Activated CD4-positive, alpha-beta memory T cell treated with anti-CD3 and anti-CD28 coated beads, Interleukin-2, amount 10 ng/mL, durations not matched to agents 7 days and 5 days (primary cell): ENCODE measurements at regions not wholly inside any gene's neighbourhood (a gene's known extent, or its start where the extent isn't known, plus 50 kb on each side); places are given as distances from the start of the nearest gene placed in this dataset.
"Not testable (repeated sequence)": the region's sequence is repeated elsewhere in the genome, so short reads cannot be mapped to it uniquely, and the experiment has no call there.

Source experiments
- CTCF ChIA-PET: fragments of 350-600 bp; sonication (Branson Sonifier 250); formaldehyde crosslinking; loops from one replicate; lab custom pipeline; 2021; ENCODE audit warnings: antibody characterized with exemption, inconsistent platforms; lab: Charles Lee
- POLR2A ChIA-PET: fragments of 350-600 bp; sonication (Branson Sonifier 250); formaldehyde crosslinking; loops from one replicate; lab custom pipeline; 2021; ENCODE audit warnings: antibody characterized with exemption; lab: Charles Lee
- DNase-seq: peaks from one replicate; pipeline ENCODE4 v3.0.0-alpha.2; 2020
- H3K27ac Mint-ChIP-seq: one replicate; pipeline ENCODE4 v1.8.0; 2021; ENCODE audit warnings: mild to moderate bottlenecking, mixed read lengths
- H3K27me3 Mint-ChIP-seq: one replicate; pipeline ENCODE4 v1.8.0; 2021; ENCODE audit warnings: mixed read lengths
- H3K36me3 Mint-ChIP-seq: one replicate; pipeline ENCODE4 v1.8.0; 2021; ENCODE audit warnings: low read depth, mixed read lengths
- H3K4me1 Mint-ChIP-seq: one replicate; pipeline ENCODE4 v1.8.0; 2021; ENCODE audit warnings: mixed read lengths
- H3K4me3 Mint-ChIP-seq: one replicate; pipeline ENCODE4 v1.8.0; 2021; ENCODE audit warnings: mild to moderate bottlenecking, mixed read lengths
- H3K9me3 Mint-ChIP-seq: one replicate; pipeline ENCODE4 v1.8.0; 2021; ENCODE audit warnings: mixed read lengths

- Mint-ChIP-seq H3K9me3 (no peaks in the 10 kb centered on the region), H3K27me3 (no peaks in the 10 kb centered on the region), H3K36me3 (no peaks in the 10 kb centered on the region), H3K4me3 (no peak overlapping the region), H3K4me1 (no peaks in the 10 kb centered on the region), H3K27ac (no peak overlapping the region)
- ChIA-PET POLR2A (no interaction called here), CTCF (no interaction called here)
- no peak for DNase-seq
Observed at GRCh38 chrX:140297273-140297672, 207.6 kb downstream of the SOX3 start.

GRCh38 chrX:140292961-140293360, 211.9 kb downstream of the SOX3 start:
- Mint-ChIP-seq H3K36me3 (no peaks in the 10 kb centered on the region), H3K4me3 (no peak overlapping the region), H3K27me3 (no peaks in the 10 kb centered on the region), H3K9me3 (no peaks in the 10 kb centered on the region), H3K27ac (no peak overlapping the region), H3K4me1 (no peaks in the 10 kb centered on the region)
- no peak for DNase-seq
- CTCF ChIA-PET: no interaction called here
- POLR2A ChIA-PET: no interaction called here

GRCh38 chrX:140292188-140292587, 212.7 kb downstream of the SOX3 start:
- no peak overlapping the region for H3K27ac Mint-ChIP-seq
- H3K4me1 Mint-ChIP-seq: no peaks in the 10 kb centered on the region
- DNase-seq: no peak
- POLR2A ChIA-PET: no interaction called here
- CTCF ChIA-PET: no interaction called here
- H3K4me3 Mint-ChIP-seq: no peak overlapping the region
- H3K27me3 Mint-ChIP-seq: no peaks in the 10 kb centered on the region
- H3K36me3 Mint-ChIP-seq: no peaks in the 10 kb centered on the region
- no peaks in the 10 kb centered on the region for H3K9me3 Mint-ChIP-seq

GRCh38 chrX:140274811-140275525, 229.9 kb downstream of the SOX3 start:
- Mint-ChIP-seq H3K27ac (no peak overlapping the region), H3K27me3 (no peaks in the 10 kb centered on the region), H3K9me3 (no peaks in the 10 kb centered on the region), H3K4me1 (no peaks in the 10 kb centered on the region), H3K36me3 (no peaks in the 10 kb centered on the region), H3K4me3 (no peak overlapping the region)
- ChIA-PET POLR2A (no interaction called here), CTCF (no interaction called here)
- no peak for DNase-seq

- ChIA-PET POLR2A (no interaction called here), CTCF (no interaction called here)
- H3K9me3 Mint-ChIP-seq: no peaks in the 10 kb centered on the region
- H3K36me3 Mint-ChIP-seq: no peaks in the 10 kb centered on the region
- H3K4me3 Mint-ChIP-seq: no peak overlapping the region
- H3K4me1 Mint-ChIP-seq: no peaks in the 10 kb centered on the region
- no peak for DNase-seq
- no peak overlapping the region for H3K27ac Mint-ChIP-seq
- no peaks in the 10 kb centered on the region for H3K27me3 Mint-ChIP-seq
Observed at GRCh38 chrX:140273921-140274320, 230.9 kb downstream of the SOX3 start.

GRCh38 chrX:140250391-140250790, 254.5 kb downstream of the SOX3 start:
- no peaks in the 10 kb centered on the region for H3K9me3 Mint-ChIP-seq
- no peaks in the 10 kb centered on the region for H3K27me3 Mint-ChIP-seq
- H3K4me3 Mint-ChIP-seq: no peak overlapping the region
- DNase-seq: no peak
- CTCF ChIA-PET: no interaction called here
- no peaks in the 10 kb centered on the region for H3K4me1 Mint-ChIP-seq
- H3K36me3 Mint-ChIP-seq: no peaks in the 10 kb centered on the region
- no peak overlapping the region for H3K27ac Mint-ChIP-seq
- POLR2A ChIA-PET: no interaction called here

- CTCF ChIA-PET: no interaction called here
- no peak overlapping the region for H3K27ac Mint-ChIP-seq
- no peaks in the 10 kb centered on the region for H3K27me3 Mint-ChIP-seq
Observed at GRCh38 chrX:140249088-140249487, 255.8 kb downstream of the SOX3 start.

GRCh38 chrX:140229191-140229590, 263.9 kb upstream of the CXorf66 start:
- no peak for DNase-seq
- no peak overlapping the region for H3K27ac Mint-ChIP-seq
- POLR2A ChIA-PET: no interaction called here

More at GRCh38 chrX:140249088-140249487, 255.8 kb downstream of the SOX3 start:
- Mint-ChIP-seq H3K36me3 (no peaks in the 10 kb centered on the region), H3K9me3 (no peaks in the 10 kb centered on the region), H3K4me1 (no peaks in the 10 kb centered on the region), H3K4me3 (no peak overlapping the region)
- POLR2A ChIA-PET: no interaction called here
- DNase-seq: no peak

GRCh38 chrX:140226037-140226436, 260.7 kb upstream of the CXorf66 start:
- CTCF ChIA-PET, H3K9me3 Mint-ChIP-seq, H3K27ac Mint-ChIP-seq, H3K4me1 Mint-ChIP-seq, H3K27me3 Mint-ChIP-seq, DNase-seq, H3K36me3 Mint-ChIP-seq, POLR2A ChIA-PET, H3K4me3 Mint-ChIP-seq: not testable (repeated sequence)

More at GRCh38 chrX:140229191-140229590, 263.9 kb upstream of the CXorf66 start:
- Mint-ChIP-seq H3K27me3 (no peaks in the 10 kb centered on the region), H3K4me1 (no peaks in the 10 kb centered on the region), H3K9me3 (no peaks in the 10 kb centered on the region), H3K36me3 (no peaks in the 10 kb centered on the region), H3K4me3 (no peak overlapping the region)
- CTCF ChIA-PET: no interaction called here

- H3K4me3 Mint-ChIP-seq, DNase-seq, POLR2A ChIA-PET: not testable (repeated sequence)
Observed at GRCh38 chrX:140215894-140216293, 250.6 kb upstream of the CXorf66 start.

GRCh38 chrX:140214518-140214917, 249.2 kb upstream of the CXorf66 start:
- CTCF ChIA-PET, H3K27me3 Mint-ChIP-seq, H3K4me3 Mint-ChIP-seq, H3K4me1 Mint-ChIP-seq, H3K9me3 Mint-ChIP-seq, DNase-seq, H3K27ac Mint-ChIP-seq, H3K36me3 Mint-ChIP-seq, POLR2A ChIA-PET: not testable (repeated sequence)

More at GRCh38 chrX:140215894-140216293, 250.6 kb upstream of the CXorf66 start:
- H3K27ac Mint-ChIP-seq, H3K27me3 Mint-ChIP-seq, H3K9me3 Mint-ChIP-seq, H3K4me1 Mint-ChIP-seq, H3K36me3 Mint-ChIP-seq, CTCF ChIA-PET: not testable (repeated sequence)

GRCh38 chrX:140206657-140207056, 241.3 kb upstream of the CXorf66 start:
- H3K27me3 Mint-ChIP-seq: no peaks in the 10 kb centered on the region

GRCh38 chrX:140190441-140191108, 225.3 kb upstream of the CXorf66 start:
- no peak for DNase-seq
- H3K27ac Mint-ChIP-seq: no peak overlapping the region
- no peaks in the 10 kb centered on the region for H3K4me1 Mint-ChIP-seq
- ChIA-PET POLR2A (no interaction called here), CTCF (no interaction called here)
- H3K36me3 Mint-ChIP-seq: no peaks in the 10 kb centered on the region
- H3K9me3 Mint-ChIP-seq: no peaks in the 10 kb centered on the region
- H3K4me3 Mint-ChIP-seq: no peak overlapping the region
- no peaks in the 10 kb centered on the region for H3K27me3 Mint-ChIP-seq

More at GRCh38 chrX:140206657-140207056, 241.3 kb upstream of the CXorf66 start:
- no peak for DNase-seq
- H3K4me3 Mint-ChIP-seq: no peak overlapping the region
- no peak overlapping the region for H3K27ac Mint-ChIP-seq
- no peaks in the 10 kb centered on the region for H3K4me1 Mint-ChIP-seq
- ChIA-PET CTCF (no interaction called here), POLR2A (no interaction called here)
- H3K9me3 Mint-ChIP-seq: no peaks in the 10 kb centered on the region
- no peaks in the 10 kb centered on the region for H3K36me3 Mint-ChIP-seq

- POLR2A ChIA-PET: no interaction called here
- CTCF ChIA-PET: no interaction called here
- H3K36me3 Mint-ChIP-seq: no peaks in the 10 kb centered on the region
- no peaks in the 10 kb centered on the region for H3K9me3 Mint-ChIP-seq
- DNase-seq: no peak
- no peak overlapping the region for H3K27ac Mint-ChIP-seq
- H3K27me3 Mint-ChIP-seq: no peaks in the 10 kb centered on the region
- H3K4me1 Mint-ChIP-seq: no peaks in the 10 kb centered on the region
- no peak overlapping the region for H3K4me3 Mint-ChIP-seq
Observed at GRCh38 chrX:140180585-140180984, 215.3 kb upstream of the CXorf66 start.
